GM12874 (cell line): ENCODE measurements at regions not wholly inside any gene's neighbourhood (a gene's known extent, or its start where the extent isn't known, plus 50 kb on each side); places are given as distances from the start of the nearest gene placed in this dataset.
A peak's percentile ranks its signal among the peaks of the same experiment; 100 is the strongest.

Source experiments
- CTCF ChIP-seq: IDR thresholded peaks from 2 replicates; pipeline ENCODE4 v1.5.1; 2011; ENCODE audit warnings: low read depth, mild to moderate bottlenecking, control low read depth, low read length, moderate library complexity; ENCODE audit not compliant: insufficient read depth

GRCh38 chr5:155595791-155596190 is 582.2 kb downstream of the KIF4B start:
- no peak for TF ChIP-seq CTCF

GRCh38 chr5:155598552-155598951 is 585.0 kb downstream of the KIF4B start:
- no peak for TF ChIP-seq CTCF

- no peak for TF ChIP-seq CTCF
Measured at GRCh38 chr5:155605920-155606319, 592.4 kb downstream of the KIF4B start.

- TF ChIP-seq CTCF = peak; percentile 72
Measured at GRCh38 chr5:155616779-155617392, 603.3 kb downstream of the KIF4B start.

GRCh38 chr5:155619688-155620087 is 606.1 kb downstream of the KIF4B start:
- no peak for TF ChIP-seq CTCF

GRCh38 chr5:155620821-155621410 is 607.4 kb downstream of the KIF4B start:
- no peak for TF ChIP-seq CTCF

GRCh38 chr5:155624597-155625241 is 611.2 kb downstream of the KIF4B start:
- no peak for TF ChIP-seq CTCF
